SU-DHL-6 (cell line): ENCODE measurements at regions not wholly inside any gene's neighbourhood (a gene's known extent, or its start where the extent isn't known, plus 50 kb on each side); places are given as distances from the start of the nearest gene placed in this dataset.

Source experiments
- CTCF ChIP-seq: fragments of 200-600 bp; sonication (generic); IDR thresholded peaks from one replicate; pipeline ENCODE4 v1.5.1; 2017; ENCODE audit warnings: antibody characterized with exemption, mild to moderate bottlenecking, low read length, moderate library complexity; ENCODE audit not compliant: insufficient read depth, poor library complexity, severe bottlenecking
- EZH2phosphoT487 ChIP-seq: fragments of 200-600 bp; sonication (generic), shearing (Covaris generic); conservative IDR thresholded peaks from 2 replicates; pipeline ENCODE4 v1.6.1; 2018; ENCODE audit warnings: mild to moderate bottlenecking, antibody characterized with exemption, low read length, moderate library complexity, mixed read lengths

GRCh38 chr5:92332039-92332438 lies 948.9 kb upstream of the ARRDC3 start:
- TF ChIP-seq CTCF (no peak), EZH2phosphoT487 (no peak)
